ENCODE measurements at regions not wholly inside any gene's neighbourhood (a gene's known extent, or its start where the extent isn't known, plus 50 kb on each side); places are given as distances from the start of the nearest gene placed in this dataset.

DNA sequence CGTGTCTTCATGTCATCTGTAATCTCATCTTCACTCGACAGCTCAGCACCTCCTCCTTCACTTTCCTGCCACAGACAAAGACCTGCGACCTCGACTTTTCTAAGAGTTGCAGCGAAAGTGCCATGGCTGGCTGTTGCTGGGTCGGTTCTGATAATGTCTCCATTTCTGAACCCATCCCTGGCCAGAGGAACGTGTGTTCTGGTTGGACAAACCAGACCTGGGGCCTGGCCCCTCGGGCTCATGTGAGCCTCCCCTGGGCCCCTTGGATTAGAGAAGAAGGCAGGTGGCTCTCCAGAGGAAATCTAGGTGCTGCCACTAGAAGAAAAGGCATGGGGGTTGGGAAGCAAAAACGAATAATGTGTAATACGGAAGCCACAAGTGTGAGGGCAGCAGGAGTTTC lies 273.7 kb downstream of the GLRX3 start:
- in situ Hi-C loops (cut with HindIII; ENCODE audit: low pct_unique_long_range_greater_than_20kb, low sequenced_read_pairs), result no loop called here
- intact Hi-C loops (cut with micrococcal nuclease; ENCODE audit: unreplicated experiment), result no loop called here
- H3K4me3 ChIP-seq (ENCODE audit: low read depth in 2 of 2, low read length in 2 of 2), result no peak overlapping the region
- TF ChIP-seq SIN3A (IDR thresholded peaks at IDR 0.05; ENCODE audit: borderline replicate concordance, insufficient read depth, low read depth, low read length) (no peak), TCF7L2 (IDR thresholded peaks at IDR 0.05; ENCODE audit: low read depth, low read length) (no peak), POLR2AphosphoS5 (IDR thresholded peaks at IDR 0.05; ENCODE audit: low read depth, low read length) (no peak)
- TF ChIP-seq, protein P1, sequence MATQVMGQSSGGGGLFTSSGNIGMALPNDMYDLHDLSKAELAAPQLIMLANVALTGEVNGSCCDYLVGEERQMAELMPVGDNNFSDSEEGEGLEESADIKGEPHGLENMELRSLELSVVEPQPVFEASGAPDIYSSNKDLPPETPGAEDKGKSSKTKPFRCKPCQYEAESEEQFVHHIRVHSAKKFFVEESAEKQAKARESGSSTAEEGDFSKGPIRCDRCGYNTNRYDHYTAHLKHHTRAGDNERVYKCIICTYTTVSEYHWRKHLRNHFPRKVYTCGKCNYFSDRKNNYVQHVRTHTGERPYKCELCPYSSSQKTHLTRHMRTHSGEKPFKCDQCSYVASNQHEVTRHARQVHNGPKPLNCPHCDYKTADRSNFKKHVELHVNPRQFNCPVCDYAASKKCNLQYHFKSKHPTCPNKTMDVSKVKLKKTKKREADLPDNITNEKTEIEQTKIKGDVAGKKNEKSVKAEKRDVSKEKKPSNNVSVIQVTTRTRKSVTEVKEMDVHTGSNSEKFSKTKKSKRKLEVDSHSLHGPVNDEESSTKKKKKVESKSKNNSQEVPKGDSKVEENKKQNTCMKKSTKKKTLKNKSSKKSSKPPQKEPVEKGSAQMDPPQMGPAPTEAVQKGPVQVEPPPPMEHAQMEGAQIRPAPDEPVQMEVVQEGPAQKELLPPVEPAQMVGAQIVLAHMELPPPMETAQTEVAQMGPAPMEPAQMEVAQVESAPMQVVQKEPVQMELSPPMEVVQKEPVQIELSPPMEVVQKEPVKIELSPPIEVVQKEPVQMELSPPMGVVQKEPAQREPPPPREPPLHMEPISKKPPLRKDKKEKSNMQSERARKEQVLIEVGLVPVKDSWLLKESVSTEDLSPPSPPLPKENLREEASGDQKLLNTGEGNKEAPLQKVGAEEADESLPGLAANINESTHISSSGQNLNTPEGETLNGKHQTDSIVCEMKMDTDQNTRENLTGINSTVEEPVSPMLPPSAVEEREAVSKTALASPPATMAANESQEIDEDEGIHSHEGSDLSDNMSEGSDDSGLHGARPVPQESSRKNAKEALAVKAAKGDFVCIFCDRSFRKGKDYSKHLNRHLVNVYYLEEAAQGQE (IDR thresholded peaks at IDR 0.05; ENCODE audit: insufficient read depth in 1 of 2, low read depth in 2 of 2, low read length in 1 of 2), result no peak
- TF ChIP-seq, protein P2, sequence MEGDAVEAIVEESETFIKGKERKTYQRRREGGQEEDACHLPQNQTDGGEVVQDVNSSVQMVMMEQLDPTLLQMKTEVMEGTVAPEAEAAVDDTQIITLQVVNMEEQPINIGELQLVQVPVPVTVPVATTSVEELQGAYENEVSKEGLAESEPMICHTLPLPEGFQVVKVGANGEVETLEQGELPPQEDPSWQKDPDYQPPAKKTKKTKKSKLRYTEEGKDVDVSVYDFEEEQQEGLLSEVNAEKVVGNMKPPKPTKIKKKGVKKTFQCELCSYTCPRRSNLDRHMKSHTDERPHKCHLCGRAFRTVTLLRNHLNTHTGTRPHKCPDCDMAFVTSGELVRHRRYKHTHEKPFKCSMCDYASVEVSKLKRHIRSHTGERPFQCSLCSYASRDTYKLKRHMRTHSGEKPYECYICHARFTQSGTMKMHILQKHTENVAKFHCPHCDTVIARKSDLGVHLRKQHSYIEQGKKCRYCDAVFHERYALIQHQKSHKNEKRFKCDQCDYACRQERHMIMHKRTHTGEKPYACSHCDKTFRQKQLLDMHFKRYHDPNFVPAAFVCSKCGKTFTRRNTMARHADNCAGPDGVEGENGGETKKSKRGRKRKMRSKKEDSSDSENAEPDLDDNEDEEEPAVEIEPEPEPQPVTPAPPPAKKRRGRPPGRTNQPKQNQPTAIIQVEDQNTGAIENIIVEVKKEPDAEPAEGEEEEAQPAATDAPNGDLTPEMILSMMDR (IDR thresholded peaks at IDR 0.05), result no peak
- ChIA-PET POLR2A (no interaction called here), CTCF (no interaction called here)
- no peaks in the 10 kb centered on the region for H3K4me1 ChIP-seq (ENCODE audit: control insufficient read depth, insufficient read depth, low read length)
- H3K27ac ChIP-seq (ENCODE audit: low read length), result no peak overlapping the region
- ATAC-seq (no peak), DNase-seq (ENCODE audit: low read depth, low spot score) (no peak)
- H3K9me3 ChIP-seq (ENCODE audit: control insufficient read depth, insufficient read depth, low read depth, low read length), result no peaks in the 10 kb centered on the region
- H3K27me3 ChIP-seq (ENCODE audit: control insufficient read depth, insufficient read depth, low read length), result peaks cover 8% of the 10 kb centered on the region
- no peaks in the 10 kb centered on the region for H3K36me3 ChIP-seq (ENCODE audit: control insufficient read depth, insufficient read depth, low read length)
- BruUV-seq (replicated peaks), result no TSS peak

DNA sequence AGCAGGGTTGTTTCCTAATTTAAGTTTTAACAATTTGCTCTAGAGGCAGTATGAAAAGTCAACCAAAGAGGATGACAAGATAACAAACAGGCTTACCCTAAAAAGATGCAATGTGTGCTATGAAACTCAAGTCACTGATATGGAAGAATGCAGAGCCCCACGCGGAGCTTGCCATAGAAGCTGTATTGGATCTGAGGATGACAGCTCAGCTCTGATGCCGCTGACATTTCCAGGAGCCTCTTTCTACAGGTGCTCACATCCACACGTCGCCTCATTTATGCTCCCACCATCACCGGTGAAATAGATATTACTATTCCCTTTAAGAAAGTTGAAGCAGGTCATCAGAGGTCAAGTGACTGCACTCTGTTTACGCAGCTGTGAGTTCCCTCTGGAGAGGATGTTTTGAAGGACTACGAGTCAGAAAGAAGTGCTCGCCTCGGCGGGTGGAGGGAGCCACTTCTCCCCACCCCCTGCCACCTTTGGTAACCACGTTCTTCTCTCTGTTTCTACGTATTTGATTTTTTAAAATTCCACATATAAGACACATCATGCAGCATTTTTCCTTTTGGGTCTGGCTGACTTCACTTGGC lies 275.4 kb downstream of the GLRX3 start:
- Histone ChIP-seq H3K4me3 (ENCODE audit: low read depth in 2 of 2, low read length in 2 of 2) (no peak overlapping the region), H3K36me3 (ENCODE audit: control insufficient read depth, insufficient read depth, low read length) (no peaks in the 10 kb centered on the region), H3K27me3 (ENCODE audit: control insufficient read depth, insufficient read depth, low read length) (peaks cover 9% of the 10 kb centered on the region), H3K4me1 (ENCODE audit: control insufficient read depth, insufficient read depth, low read length) (no peaks in the 10 kb centered on the region), H3K27ac (ENCODE audit: low read length) (no peak overlapping the region), H3K9me3 (ENCODE audit: control insufficient read depth, insufficient read depth, low read depth, low read length) (no peaks in the 10 kb centered on the region)
- ChIA-PET POLR2A (no interaction called here), CTCF (no interaction called here)
- in situ Hi-C loops (cut with HindIII; ENCODE audit: low pct_unique_long_range_greater_than_20kb, low sequenced_read_pairs) (no loop called here), intact Hi-C loops (cut with micrococcal nuclease; ENCODE audit: unreplicated experiment) (no loop called here)
- no TSS peak for BruUV-seq (replicated peaks)
- no peak for TF ChIP-seq TCF7L2 (IDR thresholded peaks at IDR 0.05; ENCODE audit: low read depth, low read length)
- TF ChIP-seq, protein P2 (IDR thresholded peaks at IDR 0.05), result no peak
- no peak for TF ChIP-seq SIN3A (IDR thresholded peaks at IDR 0.05; ENCODE audit: borderline replicate concordance, insufficient read depth, low read depth, low read length)
- TF ChIP-seq POLR2AphosphoS5 (IDR thresholded peaks at IDR 0.05; ENCODE audit: low read depth, low read length), result no peak
- TF ChIP-seq, protein P1 (IDR thresholded peaks at IDR 0.05; ENCODE audit: insufficient read depth in 1 of 2, low read depth in 2 of 2, low read length in 1 of 2), result no peak
- ATAC-seq, result no peak
- DNase-seq (ENCODE audit: low read depth, low spot score), result no peak
